SK-N-SH treated with all-trans-retinoic acid at 6 μM for 48 hours (cell line): ENCODE measurements at regions not wholly inside any gene's neighbourhood (a gene's known extent, or its start where the extent isn't known, plus 50 kb on each side); places are given as distances from the start of the nearest gene placed in this dataset.

Experiments
- ATAC-seq: fragments of 200-7000 bp; cut with Tn5 transposase; 3 replicates; pipeline ENCODE4 v1.9.1; 2020; ENCODE audit warnings: mild to moderate bottlenecking, moderate library complexity
- BACH2 ChIP-seq: fragments of 250-450 bp; sonication (Bioruptor Pico); IDR thresholded peaks from 2 replicates; pipeline ENCODE4 v1.9.0; 2021; ENCODE audit warnings: mild to moderate bottlenecking, borderline replicate concordance
- CREB5 ChIP-seq: fragments of 250-450 bp; sonication (Bioruptor Pico); IDR thresholded peaks from 2 replicates; pipeline ENCODE4 v1.5.1; 2020; ENCODE audit warnings: low read depth, mild to moderate bottlenecking, moderate library complexity
- CSRNP3 ChIP-seq: fragments of 250-450 bp; sonication (Bioruptor Pico); IDR thresholded peaks from 2 replicates; pipeline ENCODE4 v1.5.1; 2021; ENCODE audit warnings: mild to moderate bottlenecking, moderate library complexity
- ESRRG ChIP-seq: fragments of 250-450 bp; sonication (Bioruptor Pico); IDR thresholded peaks from 2 replicates; pipeline ENCODE4 v1.6.1; 2021; ENCODE audit warnings: mild to moderate bottlenecking
- GLIS3 ChIP-seq: fragments of 250-450 bp; sonication (Bioruptor Pico); IDR thresholded peaks from 2 replicates; pipeline ENCODE4 v1.5.0; 2020; ENCODE audit warnings: mild to moderate bottlenecking, moderate library complexity
- ISL1 ChIP-seq: fragments of 250-450 bp; sonication (Bioruptor Pico); IDR thresholded peaks from 2 replicates; pipeline ENCODE4 v2.1.2; 2022; ENCODE audit warnings: mild to moderate bottlenecking, moderate library complexity
- OSR1 ChIP-seq: fragments of 250-450 bp; sonication (Bioruptor Pico); IDR thresholded peaks from 2 replicates; pipeline ENCODE4 v1.8.0; 2022; ENCODE audit warnings: moderate library complexity, mild to moderate bottlenecking, inconsistent platforms
- PATZ1 ChIP-seq: fragments of 250-450 bp; sonication (Bioruptor Pico); IDR thresholded peaks from 2 replicates; pipeline ENCODE4 v1.8.0; 2020; ENCODE audit warnings: mild to moderate bottlenecking, moderate library complexity, borderline replicate concordance
- PPARA ChIP-seq: fragments of 250-450 bp; sonication (Bioruptor Pico); IDR thresholded peaks from 2 replicates; pipeline ENCODE4 v1.5.0; 2020; ENCODE audit warnings: mild to moderate bottlenecking, borderline replicate concordance
- RARB ChIP-seq: fragments of 250-450 bp; sonication (Bioruptor Pico); IDR thresholded peaks from 2 replicates; pipeline ENCODE4 v1.8.0; 2021; ENCODE audit warnings: mild to moderate bottlenecking, moderate library complexity
- SNAI2 ChIP-seq: fragments of 250-450 bp; sonication (Bioruptor Pico); IDR thresholded peaks from 2 replicates; pipeline ENCODE4 v1.5.0; 2020; ENCODE audit warnings: mild to moderate bottlenecking, moderate library complexity
- TOX ChIP-seq: fragments of 250-450 bp; sonication (Bioruptor Pico); IDR thresholded peaks from 2 replicates; pipeline ENCODE4 v1.8.0; 2021; ENCODE audit warnings: mild to moderate bottlenecking, moderate library complexity, borderline replicate concordance
- ZC3H10 ChIP-seq: fragments of 250-450 bp; sonication (Bioruptor Pico); IDR thresholded peaks from 2 replicates; pipeline ENCODE4 v1.5.1; 2021; ENCODE audit warnings: mild to moderate bottlenecking, moderate library complexity
- ZFP3 ChIP-seq: fragments of 250-450 bp; sonication (Bioruptor Pico); IDR thresholded peaks from 2 replicates; pipeline ENCODE4 v1.5.0; 2020; ENCODE audit warnings: mild to moderate bottlenecking, moderate library complexity
- ZFP30 ChIP-seq: fragments of 450-650 bp; formaldehyde crosslinking; IDR thresholded peaks from 2 replicates; pipeline ENCODE4 v1.5.0; 2022; ENCODE audit warnings: mild to moderate bottlenecking, moderate library complexity
- ZNF565 ChIP-seq: fragments of 450-650 bp; formaldehyde crosslinking; conservative IDR thresholded peaks from 2 replicates; pipeline ENCODE4 v1.5.0; 2020; ENCODE audit warnings: low read depth, mild to moderate bottlenecking, moderate library complexity
- ZNF70 ChIP-seq: fragments of 450-650 bp; formaldehyde crosslinking; IDR thresholded peaks from 2 replicates; pipeline ENCODE4 v1.5.0; 2020; ENCODE audit warnings: mild to moderate bottlenecking, moderate library complexity
- ZNF8 ChIP-seq: fragments of 450-650 bp; formaldehyde crosslinking; IDR thresholded peaks from 2 replicates; pipeline ENCODE4 v1.5.0; 2020; ENCODE audit warnings: mild to moderate bottlenecking, moderate library complexity
- TF ChIP-seq, protein P1 (sequence below): fragments of 250-450 bp; sonication (Bioruptor Pico); IDR thresholded peaks from 2 replicates; pipeline ENCODE4 v1.8.0; 2021; ENCODE audit warnings: low read depth, mild to moderate bottlenecking, moderate library complexity, borderline replicate concordance
- TF ChIP-seq, protein P2 (sequence below): fragments of 250-450 bp; sonication (Bioruptor Pico); IDR thresholded peaks from 2 replicates; pipeline ENCODE4 v1.5.0; 2020; ENCODE audit warnings: mild to moderate bottlenecking, moderate library complexity

DNA sequence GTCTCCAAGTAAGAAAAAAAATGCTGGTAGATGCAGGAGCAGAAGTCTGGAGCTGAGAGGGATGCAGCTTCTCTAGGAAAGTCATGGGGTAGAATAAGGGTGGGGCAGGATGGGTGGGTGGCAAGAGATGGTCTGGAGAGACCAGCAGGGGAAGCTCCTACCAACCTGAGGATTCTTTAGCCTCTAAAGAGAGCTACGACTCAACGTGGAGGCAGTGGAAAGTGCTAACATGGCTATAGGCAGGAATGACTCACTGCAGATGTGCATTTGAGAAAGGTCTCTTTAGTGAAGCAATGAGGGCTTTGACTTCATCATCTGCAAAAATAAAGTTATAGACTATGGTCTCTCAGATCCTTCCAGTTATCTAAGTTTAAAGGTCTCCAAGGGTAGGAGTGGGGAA lies 722.8 kb upstream of the RAB6C start:
- TF ChIP-seq ZFP30 (CRISPR knock-in tag), result no peak
- TF ChIP-seq GLIS3 (CRISPR knock-in tag), result no peak
- no peak for TF ChIP-seq CREB5 (CRISPR knock-in tag)
- TF ChIP-seq, protein P1, sequence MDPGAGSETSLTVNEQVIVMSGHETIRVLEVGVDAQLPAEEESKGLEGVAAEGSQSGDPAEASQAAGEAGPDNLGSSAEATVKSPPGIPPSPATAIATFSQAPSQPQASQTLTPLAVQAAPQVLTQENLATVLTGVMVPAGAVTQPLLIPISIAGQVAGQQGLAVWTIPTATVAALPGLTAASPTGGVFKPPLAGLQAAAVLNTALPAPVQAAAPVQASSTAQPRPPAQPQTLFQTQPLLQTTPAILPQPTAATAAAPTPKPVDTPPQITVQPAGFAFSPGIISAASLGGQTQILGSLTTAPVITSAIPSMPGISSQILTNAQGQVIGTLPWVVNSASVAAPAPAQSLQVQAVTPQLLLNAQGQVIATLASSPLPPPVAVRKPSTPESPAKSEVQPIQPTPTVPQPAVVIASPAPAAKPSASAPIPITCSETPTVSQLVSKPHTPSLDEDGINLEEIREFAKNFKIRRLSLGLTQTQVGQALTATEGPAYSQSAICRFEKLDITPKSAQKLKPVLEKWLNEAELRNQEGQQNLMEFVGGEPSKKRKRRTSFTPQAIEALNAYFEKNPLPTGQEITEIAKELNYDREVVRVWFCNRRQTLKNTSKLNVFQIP, result no peak

DNA sequence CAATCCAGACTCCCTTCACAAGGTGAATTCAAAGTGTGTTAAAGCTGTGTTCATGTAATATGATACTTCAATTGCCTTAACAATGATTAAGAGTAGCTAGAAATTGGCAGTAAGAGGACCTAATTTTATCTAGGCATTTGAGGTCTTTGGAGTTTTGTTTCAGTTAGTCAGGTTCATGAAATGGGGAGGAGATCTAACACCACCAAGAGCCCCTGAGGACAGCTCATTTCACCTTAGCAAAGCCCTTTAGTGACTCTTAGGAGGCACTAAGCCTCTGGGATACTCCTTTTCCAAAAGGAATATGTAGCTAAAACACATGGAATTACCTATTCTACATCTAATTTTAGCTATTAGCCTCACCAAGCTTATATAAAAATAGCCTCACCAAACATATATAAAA lies 716.5 kb upstream of the RAB6C start:
- no peak for TF ChIP-seq ESRRG (CRISPR knock-in tag)
- no peak for TF ChIP-seq SNAI2 (CRISPR knock-in tag)
- TF ChIP-seq CREB5 (CRISPR knock-in tag), result no peak
- no peak for TF ChIP-seq OSR1
- no peak for TF ChIP-seq ZNF565 (CRISPR knock-in tag)
- TF ChIP-seq PPARA (CRISPR knock-in tag), result no peak
- TF ChIP-seq, protein P2, sequence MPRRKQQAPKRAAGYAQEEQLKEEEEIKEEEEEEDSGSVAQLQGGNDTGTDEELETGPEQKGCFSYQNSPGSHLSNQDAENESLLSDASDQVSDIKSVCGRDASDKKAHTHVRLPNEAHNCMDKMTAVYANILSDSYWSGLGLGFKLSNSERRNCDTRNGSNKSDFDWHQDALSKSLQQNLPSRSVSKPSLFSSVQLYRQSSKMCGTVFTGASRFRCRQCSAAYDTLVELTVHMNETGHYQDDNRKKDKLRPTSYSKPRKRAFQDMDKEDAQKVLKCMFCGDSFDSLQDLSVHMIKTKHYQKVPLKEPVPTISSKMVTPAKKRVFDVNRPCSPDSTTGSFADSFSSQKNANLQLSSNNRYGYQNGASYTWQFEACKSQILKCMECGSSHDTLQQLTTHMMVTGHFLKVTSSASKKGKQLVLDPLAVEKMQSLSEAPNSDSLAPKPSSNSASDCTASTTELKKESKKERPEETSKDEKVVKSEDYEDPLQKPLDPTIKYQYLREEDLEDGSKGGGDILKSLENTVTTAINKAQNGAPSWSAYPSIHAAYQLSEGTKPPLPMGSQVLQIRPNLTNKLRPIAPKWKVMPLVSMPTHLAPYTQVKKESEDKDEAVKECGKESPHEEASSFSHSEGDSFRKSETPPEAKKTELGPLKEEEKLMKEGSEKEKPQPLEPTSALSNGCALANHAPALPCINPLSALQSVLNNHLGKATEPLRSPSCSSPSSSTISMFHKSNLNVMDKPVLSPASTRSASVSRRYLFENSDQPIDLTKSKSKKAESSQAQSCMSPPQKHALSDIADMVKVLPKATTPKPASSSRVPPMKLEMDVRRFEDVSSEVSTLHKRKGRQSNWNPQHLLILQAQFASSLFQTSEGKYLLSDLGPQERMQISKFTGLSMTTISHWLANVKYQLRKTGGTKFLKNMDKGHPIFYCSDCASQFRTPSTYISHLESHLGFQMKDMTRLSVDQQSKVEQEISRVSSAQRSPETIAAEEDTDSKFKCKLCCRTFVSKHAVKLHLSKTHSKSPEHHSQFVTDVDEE (CRISPR knock-in tag), result no peak
- no peak for TF ChIP-seq ZNF8 (CRISPR knock-in tag)
- no peak for ATAC-seq

More for the DNA sequence above, 722.8 kb upstream of the RAB6C start:
- no peak for ATAC-seq

DNA sequence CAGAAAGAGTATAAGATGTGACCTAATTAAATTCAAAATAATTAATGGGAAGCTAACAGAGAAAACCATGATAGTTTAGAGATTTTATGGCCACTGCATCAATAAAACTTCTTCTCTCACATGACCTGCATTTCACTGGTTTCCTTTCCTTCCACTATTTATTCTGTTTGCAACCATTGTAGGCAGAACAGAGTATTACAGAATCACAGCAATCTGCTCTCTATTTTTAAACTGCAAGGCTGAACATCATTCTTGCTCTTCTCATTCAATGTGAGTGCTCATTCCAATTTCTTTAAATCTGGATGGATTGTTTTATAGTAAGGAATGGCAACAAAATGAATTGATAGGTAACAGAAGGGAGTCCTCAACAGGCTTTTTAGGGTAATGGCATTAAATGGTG lies 715.5 kb upstream of the RAB6C start:
- no peak for ATAC-seq
- TF ChIP-seq OSR1 (no peak), GLIS3 (CRISPR knock-in tag) (no peak), SNAI2 (CRISPR knock-in tag) (no peak), ZNF70 (CRISPR knock-in tag) (no peak)

- no peak for TF ChIP-seq ZFP3 (CRISPR knock-in tag)
- TF ChIP-seq, protein P2 (CRISPR knock-in tag), result no peak
- no peak for TF ChIP-seq BACH2
- no peak for TF ChIP-seq PATZ1 (CRISPR knock-in tag)
- TF ChIP-seq ZC3H10 (CRISPR knock-in tag), result no peak
- TF ChIP-seq CSRNP3, result no peak
- TF ChIP-seq ZNF8 (CRISPR knock-in tag), result no peak
- TF ChIP-seq ISL1 (CRISPR knock-in tag), result no peak
- no peak for TF ChIP-seq GLIS3 (CRISPR knock-in tag)
- TF ChIP-seq TOX (CRISPR knock-in tag), result no peak
- TF ChIP-seq ZNF70 (CRISPR knock-in tag), result no peak
- TF ChIP-seq RARB (CRISPR knock-in tag), result no peak
- ATAC-seq, result no peak
Observed at GRCh38 chr2:129267559-129267958, 711.9 kb upstream of the RAB6C start.
